Ishikawa (cell line): ENCODE measurements at regions not wholly inside any gene's neighbourhood (a gene's known extent, or its start where the extent isn't known, plus 50 kb on each side); places are given as distances from the start of the nearest gene placed in this dataset.

Source experiments
- CEBPB ChIP-seq: IDR thresholded peaks from 2 replicates; pipeline ENCODE4 v1.6.1; 2012
- CREB1 ChIP-seq: IDR thresholded peaks from 2 replicates; pipeline ENCODE4 v1.6.1; 2012; ENCODE audit warnings: low read depth
- EGR1 ChIP-seq: IDR thresholded peaks from 2 replicates; pipeline ENCODE4 v1.6.1; 2012
- RAD21 ChIP-seq: IDR thresholded peaks from 2 replicates; pipeline ENCODE4 v1.6.1; 2012; ENCODE audit warnings: low read depth
- TAF1 ChIP-seq: IDR thresholded peaks from 2 replicates; pipeline ENCODE4 v1.6.1; 2012; ENCODE audit warnings: low read depth, mild to moderate bottlenecking
- TCF12 ChIP-seq: IDR thresholded peaks from 2 replicates; pipeline ENCODE4 v1.6.1; 2012; ENCODE audit warnings: low read depth
- TEAD4 ChIP-seq: IDR thresholded peaks from 2 replicates; pipeline ENCODE4 v1.6.1; 2012
- YY1 ChIP-seq: IDR thresholded peaks from 2 replicates; pipeline ENCODE4 v1.6.1; 2012; ENCODE audit warnings: low read depth
- ZBTB7A ChIP-seq: IDR thresholded peaks from 2 replicates; pipeline ENCODE4 v1.6.1; 2012; ENCODE audit warnings: low read depth
- TF ChIP-seq, protein P1 (sequence below): IDR thresholded peaks from 2 replicates; pipeline ENCODE4 v1.6.1; 2012; ENCODE audit warnings: low read depth, mild to moderate bottlenecking
- TF ChIP-seq, protein P2 (sequence below): IDR thresholded peaks from 2 replicates; pipeline ENCODE4 v1.6.1; 2012

DNA sequence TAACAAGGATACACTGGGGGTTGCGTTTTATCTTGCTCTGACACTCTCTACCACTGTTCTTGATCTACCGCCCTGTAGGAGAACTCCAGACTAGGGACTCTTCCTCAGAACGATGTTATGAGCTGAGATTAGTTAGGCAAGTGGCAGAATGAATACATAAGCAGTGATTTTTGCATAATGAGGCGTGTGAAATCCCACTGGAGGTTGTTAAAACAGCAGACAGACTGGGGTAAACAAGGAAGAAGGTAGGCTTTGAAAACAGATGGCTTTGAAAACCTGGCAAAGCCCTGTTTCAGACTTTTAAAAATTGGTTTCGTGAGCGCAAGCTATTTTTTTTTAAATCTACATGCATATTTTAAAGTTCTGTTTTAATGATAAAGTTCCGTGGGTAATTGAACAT is 785.2 kb downstream of the TYW1 start:
- TF ChIP-seq, protein P1, sequence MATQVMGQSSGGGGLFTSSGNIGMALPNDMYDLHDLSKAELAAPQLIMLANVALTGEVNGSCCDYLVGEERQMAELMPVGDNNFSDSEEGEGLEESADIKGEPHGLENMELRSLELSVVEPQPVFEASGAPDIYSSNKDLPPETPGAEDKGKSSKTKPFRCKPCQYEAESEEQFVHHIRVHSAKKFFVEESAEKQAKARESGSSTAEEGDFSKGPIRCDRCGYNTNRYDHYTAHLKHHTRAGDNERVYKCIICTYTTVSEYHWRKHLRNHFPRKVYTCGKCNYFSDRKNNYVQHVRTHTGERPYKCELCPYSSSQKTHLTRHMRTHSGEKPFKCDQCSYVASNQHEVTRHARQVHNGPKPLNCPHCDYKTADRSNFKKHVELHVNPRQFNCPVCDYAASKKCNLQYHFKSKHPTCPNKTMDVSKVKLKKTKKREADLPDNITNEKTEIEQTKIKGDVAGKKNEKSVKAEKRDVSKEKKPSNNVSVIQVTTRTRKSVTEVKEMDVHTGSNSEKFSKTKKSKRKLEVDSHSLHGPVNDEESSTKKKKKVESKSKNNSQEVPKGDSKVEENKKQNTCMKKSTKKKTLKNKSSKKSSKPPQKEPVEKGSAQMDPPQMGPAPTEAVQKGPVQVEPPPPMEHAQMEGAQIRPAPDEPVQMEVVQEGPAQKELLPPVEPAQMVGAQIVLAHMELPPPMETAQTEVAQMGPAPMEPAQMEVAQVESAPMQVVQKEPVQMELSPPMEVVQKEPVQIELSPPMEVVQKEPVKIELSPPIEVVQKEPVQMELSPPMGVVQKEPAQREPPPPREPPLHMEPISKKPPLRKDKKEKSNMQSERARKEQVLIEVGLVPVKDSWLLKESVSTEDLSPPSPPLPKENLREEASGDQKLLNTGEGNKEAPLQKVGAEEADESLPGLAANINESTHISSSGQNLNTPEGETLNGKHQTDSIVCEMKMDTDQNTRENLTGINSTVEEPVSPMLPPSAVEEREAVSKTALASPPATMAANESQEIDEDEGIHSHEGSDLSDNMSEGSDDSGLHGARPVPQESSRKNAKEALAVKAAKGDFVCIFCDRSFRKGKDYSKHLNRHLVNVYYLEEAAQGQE, result no peak
- TF ChIP-seq CEBPB, result no peak
- TF ChIP-seq YY1, result no peak
- no peak for TF ChIP-seq TEAD4
- TF ChIP-seq TAF1, result no peak
- TF ChIP-seq, protein P2, sequence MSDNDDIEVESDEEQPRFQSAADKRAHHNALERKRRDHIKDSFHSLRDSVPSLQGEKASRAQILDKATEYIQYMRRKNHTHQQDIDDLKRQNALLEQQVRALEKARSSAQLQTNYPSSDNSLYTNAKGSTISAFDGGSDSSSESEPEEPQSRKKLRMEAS, result no peak
- TF ChIP-seq EGR1, result no peak
- no peak for TF ChIP-seq CREB1
- TF ChIP-seq RAD21, result no peak
- TF ChIP-seq TCF12, result no peak
- TF ChIP-seq ZBTB7A, result no peak
